HepG2 (cell line): ENCODE measurements at regions not wholly inside any gene's neighbourhood (a gene's known extent, or its start where the extent isn't known, plus 50 kb on each side); places are given as distances from the start of the nearest gene placed in this dataset.

ENCODE experiments used
- CTCF ChIP-seq: sonication (generic); formaldehyde crosslinking; IDR thresholded peaks from 2 replicates; pipeline ENCODE4 v1.5.0; 2020; ENCODE audit warnings: mild to moderate bottlenecking, missing genetic modification reagents, moderate library complexity
- EHMT2 ChIP-seq: fragments of 200-600 bp; sonication (generic); IDR thresholded peaks from 2 replicates; pipeline ENCODE4 v1.7.0; 2017; ENCODE audit warnings: antibody characterized with exemption, low read depth, low read length, borderline replicate concordance
- PAF1 ChIP-seq: IDR thresholded peaks from 2 replicates; pipeline ENCODE4 v1.6.1; 2016; ENCODE audit warnings: missing genetic modification reagents, missing compliant biosample characterization

GRCh38 chr9:82273121-82273520, 284.5 kb downstream of the SPATA31D1 start:
- no peak for TF ChIP-seq PAF1 (CRISPR knock-in tag)
- TF ChIP-seq CTCF (CRISPR knock-in tag), result no peak
- no peak for TF ChIP-seq EHMT2
